Breast epithelium (tissue), 3 donors: ENCODE measurements at regions not wholly inside any gene's neighbourhood (a gene's known extent, or its start where the extent isn't known, plus 50 kb on each side); places are given as distances from the start of the nearest gene placed in this dataset.

Experiments
- POLR2AphosphoS5 ChIP-seq, 3 donors: sonication (generic); formaldehyde crosslinking; IDR thresholded peaks; one replicate each; pipeline ENCODE4 v1.6.1; 2017; ENCODE audit warnings: antibody characterized with exemption in 3 of 3
- TF ChIP-seq, protein P1 (sequence below), 3 donors: fragments of 450-650 bp; IDR thresholded peaks; one replicate each; pipeline ENCODE4 v1.5.1; 2016 to 2017; ENCODE audit warnings: antibody characterized with exemption in 3 of 3, mild to moderate bottlenecking in 3 of 3, moderate library complexity in 3 of 3

DNA sequence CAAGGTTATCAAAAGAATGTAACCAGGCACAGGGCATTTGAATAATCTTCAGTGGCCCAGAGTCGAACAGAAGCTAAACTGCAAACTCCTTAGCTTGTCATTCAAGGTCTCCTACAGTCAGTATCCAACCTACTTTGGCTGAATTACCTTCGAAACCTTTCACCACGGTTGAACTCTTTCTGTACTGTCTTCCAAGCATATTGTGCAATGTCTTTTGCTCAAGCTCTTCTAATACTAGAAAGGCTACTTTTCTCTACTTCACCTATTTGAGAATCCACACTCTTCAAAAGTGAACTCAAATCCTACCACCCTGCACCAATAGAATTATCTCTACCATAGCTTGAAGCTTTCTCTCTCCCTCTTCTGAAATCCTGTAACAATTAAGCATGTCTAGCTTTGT, 142.9 kb downstream of the NR4A2 start:
- TF ChIP-seq, protein P1, sequence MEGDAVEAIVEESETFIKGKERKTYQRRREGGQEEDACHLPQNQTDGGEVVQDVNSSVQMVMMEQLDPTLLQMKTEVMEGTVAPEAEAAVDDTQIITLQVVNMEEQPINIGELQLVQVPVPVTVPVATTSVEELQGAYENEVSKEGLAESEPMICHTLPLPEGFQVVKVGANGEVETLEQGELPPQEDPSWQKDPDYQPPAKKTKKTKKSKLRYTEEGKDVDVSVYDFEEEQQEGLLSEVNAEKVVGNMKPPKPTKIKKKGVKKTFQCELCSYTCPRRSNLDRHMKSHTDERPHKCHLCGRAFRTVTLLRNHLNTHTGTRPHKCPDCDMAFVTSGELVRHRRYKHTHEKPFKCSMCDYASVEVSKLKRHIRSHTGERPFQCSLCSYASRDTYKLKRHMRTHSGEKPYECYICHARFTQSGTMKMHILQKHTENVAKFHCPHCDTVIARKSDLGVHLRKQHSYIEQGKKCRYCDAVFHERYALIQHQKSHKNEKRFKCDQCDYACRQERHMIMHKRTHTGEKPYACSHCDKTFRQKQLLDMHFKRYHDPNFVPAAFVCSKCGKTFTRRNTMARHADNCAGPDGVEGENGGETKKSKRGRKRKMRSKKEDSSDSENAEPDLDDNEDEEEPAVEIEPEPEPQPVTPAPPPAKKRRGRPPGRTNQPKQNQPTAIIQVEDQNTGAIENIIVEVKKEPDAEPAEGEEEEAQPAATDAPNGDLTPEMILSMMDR (IDR thresholded peaks at IDR 0.05), result no peak
- TF ChIP-seq POLR2AphosphoS5 (IDR thresholded peaks at IDR 0.05), result no peak
